Body of pancreas (tissue), 4 donors: ENCODE measurements at regions not wholly inside any gene's neighbourhood (a gene's known extent, or its start where the extent isn't known, plus 50 kb on each side); places are given as distances from the start of the nearest gene placed in this dataset.

Experiments
- CTCF ChIP-seq, 7 experiments: fragments of 450-650 bp in 4 of 7; fragments of 200-600 bp in 3 of 7; sonication (generic) in 3 of 7; IDR thresholded peaks; one replicate each; pipeline ENCODE4 v1.5.1; 2016 to 2019; ENCODE audit warnings: antibody characterized with exemption in 7 of 7
- POLR2A ChIP-seq, 3 donors: fragments of 450-650 bp; IDR thresholded peaks; one replicate each; pipeline ENCODE4 v1.6.1; 2016; ENCODE audit warnings: antibody characterized with exemption in 3 of 3, mild to moderate bottlenecking in 2 of 3

GRCh38 chr2:8432706-8433336 is 249.0 kb upstream of the ID2 start:
- no peak for TF ChIP-seq CTCF (IDR thresholded peaks at IDR 0.05)
- TF ChIP-seq POLR2A (IDR thresholded peaks at IDR 0.05) = no peak
